BLaER1 (cell line): ENCODE measurements at regions not wholly inside any gene's neighbourhood (a gene's known extent, or its start where the extent isn't known, plus 50 kb on each side); places are given as distances from the start of the nearest gene placed in this dataset.

ENCODE experiments used
- H3K27ac ChIP-seq: shearing (Covaris generic); formaldehyde crosslinking; 2 replicates; pipeline ENCODE4 v1.8.1; 2022
- H3K27me3 ChIP-seq: shearing (Covaris generic); formaldehyde crosslinking; 2 replicates; pipeline ENCODE4 v1.8.1; 2022
- H3K36me3 ChIP-seq: shearing (Covaris generic); formaldehyde crosslinking; 2 replicates; pipeline ENCODE4 v1.8.1; 2022
- H3K4me1 ChIP-seq: shearing (Covaris generic); formaldehyde crosslinking; 2 replicates; pipeline ENCODE4 v1.8.1; 2022
- H3K4me2 ChIP-seq: shearing (Covaris generic); formaldehyde crosslinking; 2 replicates; pipeline ENCODE4 v1.8.1; 2022
- H3K4me3 ChIP-seq: shearing (Covaris generic); formaldehyde crosslinking; 2 replicates; pipeline ENCODE4 v1.8.1; 2022
- H3K9ac ChIP-seq: shearing (Covaris generic); formaldehyde crosslinking; 2 replicates; pipeline ENCODE4 v1.8.1; 2022
- H3K9me3 ChIP-seq: shearing (Covaris generic); formaldehyde crosslinking; 2 replicates; pipeline ENCODE4 v1.8.1; 2022
- H4K20me1 ChIP-seq: shearing (Covaris generic); formaldehyde crosslinking; 2 replicates; pipeline ENCODE4 v1.8.1; 2022
- Cebpa-rat ChIP-seq: shearing (Covaris generic); IDR thresholded peaks from 2 replicates; pipeline ENCODE4 v1.8.1; 2022

DNA sequence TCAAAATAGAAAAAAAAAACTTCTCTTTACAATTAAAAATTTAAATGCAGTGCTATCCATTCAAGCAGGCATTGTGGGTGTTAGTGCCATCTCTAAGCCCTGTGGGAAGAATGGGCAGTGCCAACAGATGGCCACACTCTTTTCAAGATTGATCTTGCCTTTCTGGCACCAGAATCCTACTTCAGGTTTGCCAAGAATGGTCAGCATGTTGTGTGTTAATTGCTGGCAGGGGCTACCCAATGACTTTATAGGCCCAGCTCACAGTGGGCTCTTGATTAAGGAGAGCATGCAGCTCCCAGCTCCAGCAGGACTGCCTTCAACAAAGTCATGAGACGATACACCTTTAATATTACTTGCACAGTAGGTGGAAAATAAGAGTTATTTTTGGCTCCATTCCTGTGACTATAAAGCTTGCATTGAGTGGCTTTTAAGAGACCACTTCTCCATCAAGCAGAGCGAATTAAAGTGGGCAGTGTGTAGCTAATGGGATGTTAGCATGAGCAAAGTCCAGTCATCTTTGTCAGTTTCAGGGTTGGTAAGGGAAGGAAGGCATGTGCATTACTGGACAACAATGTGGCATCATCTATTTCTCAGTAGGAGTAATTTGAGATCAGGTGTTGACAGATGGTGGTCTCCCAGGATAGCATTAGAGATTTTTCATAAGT is 476.8 kb downstream of the C3orf38 start:
- Histone ChIP-seq H3K4me1 (no peaks in the 10 kb centered on the region), H3K27me3 (no peaks in the 10 kb centered on the region), H3K9me3 (no peaks in the 10 kb centered on the region), H3K27ac (no peak overlapping the region), H3K4me3 (no peak overlapping the region), H3K4me2 (no peak overlapping the region), H3K9ac (no peak overlapping the region), H3K36me3 (no peaks in the 10 kb centered on the region), H4K20me1 (no peaks in the 10 kb centered on the region)
- no peak for TF ChIP-seq Cebpa-rat

GRCh38 chr3:88628901-88629300 is 478.5 kb upstream of the EPHA3 start:
- no peak for TF ChIP-seq Cebpa-rat
- Histone ChIP-seq H3K9me3 (no peaks in the 10 kb centered on the region), H3K9ac (no peak overlapping the region), H3K4me1 (no peaks in the 10 kb centered on the region), H3K4me3 (no peak overlapping the region), H3K27ac (no peak overlapping the region), H3K36me3 (no peaks in the 10 kb centered on the region), H3K4me2 (no peak overlapping the region), H3K27me3 (no peaks in the 10 kb centered on the region), H4K20me1 (no peaks in the 10 kb centered on the region)

DNA sequence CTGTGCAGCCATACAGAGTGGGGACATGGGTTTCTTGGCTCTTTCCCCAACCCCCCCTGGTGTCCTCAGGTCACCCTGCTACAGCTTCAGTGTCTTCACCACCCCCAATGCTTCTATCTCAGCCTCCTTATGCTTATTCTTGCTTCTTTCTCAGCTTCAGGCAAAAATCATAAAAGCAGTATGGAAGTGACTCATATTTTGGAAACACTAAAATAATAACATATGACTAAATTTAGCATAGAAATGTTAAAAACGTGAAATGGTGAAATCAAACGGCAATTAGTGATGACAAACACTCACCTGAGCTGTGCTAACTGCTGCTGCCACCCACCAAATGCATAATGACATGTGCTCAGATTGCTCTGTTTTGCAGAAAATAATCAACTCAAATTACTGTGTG is 475.2 kb upstream of the EPHA3 start:
- TF ChIP-seq Cebpa-rat: no peak
- no peaks in the 10 kb centered on the region for H4K20me1 ChIP-seq
- H3K4me2 ChIP-seq: no peak overlapping the region
- no peaks in the 10 kb centered on the region for H3K4me1 ChIP-seq
- H3K4me3 ChIP-seq: no peak overlapping the region
- H3K27ac ChIP-seq: no peak overlapping the region
- H3K36me3 ChIP-seq: no peaks in the 10 kb centered on the region
- H3K9ac ChIP-seq: no peak overlapping the region
- 0 out of 2 replicates have a peak, but pooled peaks cover 5% of the 10 kb centered on the region for H3K9me3 ChIP-seq
- H3K27me3 ChIP-seq: no peaks in the 10 kb centered on the region

GRCh38 chr3:88640581-88640980 is 466.8 kb upstream of the EPHA3 start:
- H3K36me3 ChIP-seq: no peaks in the 10 kb centered on the region
- no peaks in the 10 kb centered on the region for H4K20me1 ChIP-seq
- no peak overlapping the region for H3K9ac ChIP-seq
- no peak overlapping the region for H3K4me3 ChIP-seq
- TF ChIP-seq Cebpa-rat: no peak
- H3K4me2 ChIP-seq: no peak overlapping the region
- no peak overlapping the region for H3K27ac ChIP-seq
- H3K4me1 ChIP-seq: no peaks in the 10 kb centered on the region
- H3K9me3 ChIP-seq: 0 out of 2 replicates have a peak, but pooled peaks cover 5% of the 10 kb centered on the region
- no peaks in the 10 kb centered on the region for H3K27me3 ChIP-seq

GRCh38 chr3:88641033-88641604 is 466.3 kb upstream of the EPHA3 start:
- no peaks in the 10 kb centered on the region for H3K36me3 ChIP-seq
- no peak overlapping the region for H3K9ac ChIP-seq
- no peaks in the 10 kb centered on the region for H4K20me1 ChIP-seq
- TF ChIP-seq Cebpa-rat: no peak
- H3K27ac ChIP-seq: no peak overlapping the region
- no peaks in the 10 kb centered on the region for H3K4me1 ChIP-seq
- no peaks in the 10 kb centered on the region for H3K27me3 ChIP-seq
- no peak overlapping the region for H3K4me3 ChIP-seq
- H3K4me2 ChIP-seq: no peak overlapping the region
- H3K9me3 ChIP-seq: 0 out of 2 replicates have a peak, but pooled peaks cover under 1% of the 10 kb centered on the region

- no peak overlapping the region for H3K4me3 ChIP-seq
- H3K4me1 ChIP-seq: peaks cover 5% of the 10 kb centered on the region; the same call in 1 of the 2 replicates
- no peak overlapping the region for H3K4me2 ChIP-seq
- no peak overlapping the region for H3K27ac ChIP-seq
- no peak overlapping the region for H3K9ac ChIP-seq
- H3K9me3 ChIP-seq: peaks cover 4% of the 10 kb centered on the region; the same call in 1 of the 2 replicates
- no peak for TF ChIP-seq Cebpa-rat
- no peaks in the 10 kb centered on the region for H4K20me1 ChIP-seq
- no peaks in the 10 kb centered on the region for H3K27me3 ChIP-seq
- no peaks in the 10 kb centered on the region for H3K36me3 ChIP-seq
Observed at GRCh38 chr3:88657459-88657858, 450.0 kb upstream of the EPHA3 start.

GRCh38 chr3:88661433-88661824 is 446.0 kb upstream of the EPHA3 start:
- Histone ChIP-seq H3K27ac (no peak overlapping the region), H3K27me3 (no peaks in the 10 kb centered on the region), H3K9ac (no peak overlapping the region), H3K4me1 (peaks cover 5% of the 10 kb centered on the region; the same call in 1 of the 2 replicates), H3K36me3 (no peaks in the 10 kb centered on the region), H3K4me2 (no peak overlapping the region), H4K20me1 (no peaks in the 10 kb centered on the region), H3K4me3 (no peak overlapping the region), H3K9me3 (peaks cover 4% of the 10 kb centered on the region; the same call in 1 of the 2 replicates)
- TF ChIP-seq Cebpa-rat: no peak

GRCh38 chr3:88668180-88668579 is 439.2 kb upstream of the EPHA3 start:
- Histone ChIP-seq H3K4me2 (no peak overlapping the region), H3K4me1 (no peaks in the 10 kb centered on the region), H3K36me3 (no peaks in the 10 kb centered on the region), H3K27me3 (no peaks in the 10 kb centered on the region), H3K27ac (no peak overlapping the region), H3K9ac (no peak overlapping the region), H3K9me3 (no peaks in the 10 kb centered on the region), H4K20me1 (no peaks in the 10 kb centered on the region), H3K4me3 (no peak overlapping the region)
- TF ChIP-seq Cebpa-rat: no peak

DNA sequence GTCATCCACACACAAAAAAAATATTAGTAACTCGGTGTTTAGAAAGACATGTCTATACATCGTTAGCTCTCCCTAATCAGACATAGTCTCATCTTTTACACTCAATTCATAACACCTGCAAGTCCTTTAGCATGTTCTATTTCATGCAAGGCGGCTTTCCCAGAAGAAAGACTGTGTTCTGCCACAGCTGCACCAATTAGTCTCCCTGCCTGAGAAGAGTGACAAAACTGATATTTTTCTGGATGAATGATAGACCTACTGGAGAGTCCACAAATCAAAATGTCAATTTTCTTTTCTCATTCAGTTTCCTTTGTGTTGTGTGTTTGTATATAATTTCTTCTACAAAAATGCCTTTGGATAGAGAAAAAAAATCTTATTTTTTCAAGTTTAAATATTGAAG is 435.8 kb upstream of the EPHA3 start:
- H4K20me1 ChIP-seq: no peaks in the 10 kb centered on the region
- H3K4me1 ChIP-seq: no peaks in the 10 kb centered on the region
- no peaks in the 10 kb centered on the region for H3K9me3 ChIP-seq
- H3K9ac ChIP-seq: no peak overlapping the region
- H3K27me3 ChIP-seq: no peaks in the 10 kb centered on the region
- H3K27ac ChIP-seq: no peak overlapping the region
- H3K4me3 ChIP-seq: no peak overlapping the region
- no peaks in the 10 kb centered on the region for H3K36me3 ChIP-seq
- TF ChIP-seq Cebpa-rat: no peak
- no peak overlapping the region for H3K4me2 ChIP-seq

DNA sequence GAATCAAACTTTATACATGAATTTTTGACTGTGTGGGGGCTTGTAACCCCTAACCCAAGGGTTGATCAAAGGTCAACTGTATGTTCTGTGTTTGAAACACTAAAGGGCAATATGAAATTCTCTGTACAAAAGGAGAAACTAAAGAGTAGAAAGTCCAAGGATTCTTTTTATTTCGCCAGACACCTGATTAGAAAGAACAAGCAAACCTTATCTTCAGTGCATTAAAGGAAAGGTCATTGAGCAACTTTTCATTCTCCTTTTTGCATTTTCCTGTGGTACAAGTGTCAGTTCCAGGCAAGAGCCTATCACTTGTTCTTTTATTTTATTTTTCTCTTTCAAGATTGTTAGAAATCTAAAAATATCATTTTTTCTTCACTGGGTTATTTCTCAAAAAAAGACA is 430.1 kb upstream of the EPHA3 start:
- no peaks in the 10 kb centered on the region for H3K4me1 ChIP-seq
- no peaks in the 10 kb centered on the region for H4K20me1 ChIP-seq
- TF ChIP-seq Cebpa-rat: no peak
- no peaks in the 10 kb centered on the region for H3K9me3 ChIP-seq
- H3K27ac ChIP-seq: no peak overlapping the region
- no peaks in the 10 kb centered on the region for H3K27me3 ChIP-seq
- no peak overlapping the region for H3K4me2 ChIP-seq
- no peak overlapping the region for H3K9ac ChIP-seq
- no peak overlapping the region for H3K4me3 ChIP-seq
- H3K36me3 ChIP-seq: no peaks in the 10 kb centered on the region
